Tibial nerve (tissue), 3 donors: ENCODE measurements at regions not wholly inside any gene's neighbourhood (a gene's known extent, or its start where the extent isn't known, plus 50 kb on each side); places are given as distances from the start of the nearest gene placed in this dataset.

Experiments
- CTCF ChIP-seq, 5 experiments: fragments of 200-600 bp in 3 of 5; fragments of 450-650 bp in 2 of 5; sonication (generic) in 3 of 5; IDR thresholded peaks; one replicate each; pipeline ENCODE4 v1.5.1; 2016 to 2019; ENCODE audit warnings: antibody characterized with exemption in 5 of 5, mild to moderate bottlenecking in 3 of 5, moderate library complexity in 2 of 5
- POLR2A ChIP-seq, 2 donors: fragments of 450-650 bp; IDR thresholded peaks; one replicate each; pipeline ENCODE4 v1.6.1; 2017; ENCODE audit warnings: antibody characterized with exemption in 2 of 2, mild to moderate bottlenecking in 2 of 2, moderate library complexity in 2 of 2

DNA sequence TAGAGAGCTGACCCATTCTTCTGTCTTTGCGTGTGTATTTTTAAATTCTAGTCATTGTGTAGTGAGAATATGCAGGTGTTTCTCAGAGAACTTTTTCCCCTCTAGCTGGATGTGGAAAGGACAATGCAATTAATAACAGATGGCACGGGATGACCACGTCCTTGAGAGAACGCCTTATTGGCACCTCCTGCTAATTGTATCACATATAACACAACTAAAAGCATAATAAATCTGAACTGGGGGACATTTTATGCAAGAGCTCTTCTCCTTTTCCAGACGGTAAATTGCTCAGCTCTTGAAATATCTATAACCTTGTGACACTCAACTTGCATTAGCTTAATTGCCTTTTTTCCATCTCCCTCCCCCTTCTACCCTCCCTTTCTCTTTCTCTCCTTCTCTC is 62.9 kb upstream of the IZUMO3 start:
- TF ChIP-seq CTCF (IDR thresholded peaks at IDR 0.05) (no peak), POLR2A (IDR thresholded peaks at IDR 0.05) (no peak)
